Fibroblast of the aortic adventitia (primary cell): ENCODE measurements at regions not wholly inside any gene's neighbourhood (a gene's known extent, or its start where the extent isn't known, plus 50 kb on each side); places are given as distances from the start of the nearest gene placed in this dataset.
A peak's percentile ranks its signal among the peaks of the same experiment; 100 is the strongest.
"Not testable (repeated sequence)": the region's sequence is repeated elsewhere in the genome, so short reads cannot be mapped to it uniquely, and the experiment has no call there.

Experiments used
- DNase-seq: peaks from one replicate; pipeline ENCODE4 v3.0.0-alpha.2; 2010; ENCODE audit warnings: low read depth
- H3K4me3 ChIP-seq: 2 replicates; pipeline ENCODE4 v1.5.1; 2011; ENCODE audit warnings: low read depth, mild to moderate bottlenecking, control low read depth, low read length, moderate library complexity
- CTCF ChIP-seq: IDR thresholded peaks from 2 replicates; pipeline ENCODE4 v1.5.1; 2011; ENCODE audit warnings: mild to moderate bottlenecking, low read length, control low read depth, inconsistent platforms; ENCODE audit not compliant: insufficient read depth

GRCh38 chr11:7170431-7170830 is 81.3 kb upstream of the SYT9 start:
- H3K4me3 ChIP-seq, result no peak overlapping the region
- no peak for TF ChIP-seq CTCF
- no peak for DNase-seq

- no peak for DNase-seq
- H3K4me3 ChIP-seq, result no peak overlapping the region
- no peak for TF ChIP-seq CTCF
These were observed 76.7 kb upstream of the SYT9 start for GRCh38 chr11:7175007-7175406.

GRCh38 chr11:7186190-7186589 is 65.5 kb upstream of the SYT9 start:
- TF ChIP-seq CTCF, result no peak
- no peak overlapping the region for H3K4me3 ChIP-seq
- DNase-seq, result peak; percentile 4

GRCh38 chr11:7186676-7187075 is 65.0 kb upstream of the SYT9 start:
- no peak overlapping the region for H3K4me3 ChIP-seq
- DNase-seq, result no peak
- no peak for TF ChIP-seq CTCF

GRCh38 chr11:7192785-7193184 is 58.9 kb upstream of the SYT9 start:
- not testable (repeated sequence) for H3K4me3 ChIP-seq, DNase-seq

GRCh38 chr11:7196396-7197146 is 55.1 kb upstream of the SYT9 start:
- no peak for TF ChIP-seq CTCF
- DNase-seq, result no peak
- H3K4me3 ChIP-seq, result no peak overlapping the region

- H3K4me3 ChIP-seq, result no peak overlapping the region
- DNase-seq, result no peak
These were observed 54.2 kb upstream of the SYT9 start for GRCh38 chr11:7197469-7197868.

More at GRCh38 chr11:7197469-7197868, 54.2 kb upstream of the SYT9 start:
- no peak for TF ChIP-seq CTCF
